ENCODE measurements at regions not wholly inside any gene's neighbourhood (a gene's known extent, or its start where the extent isn't known, plus 50 kb on each side); places are given as distances from the start of the nearest gene placed in this dataset.
"Not testable (repeated sequence)": the region's sequence is repeated elsewhere in the genome, so short reads cannot be mapped to it uniquely, and the experiment has no call there.

DNA sequence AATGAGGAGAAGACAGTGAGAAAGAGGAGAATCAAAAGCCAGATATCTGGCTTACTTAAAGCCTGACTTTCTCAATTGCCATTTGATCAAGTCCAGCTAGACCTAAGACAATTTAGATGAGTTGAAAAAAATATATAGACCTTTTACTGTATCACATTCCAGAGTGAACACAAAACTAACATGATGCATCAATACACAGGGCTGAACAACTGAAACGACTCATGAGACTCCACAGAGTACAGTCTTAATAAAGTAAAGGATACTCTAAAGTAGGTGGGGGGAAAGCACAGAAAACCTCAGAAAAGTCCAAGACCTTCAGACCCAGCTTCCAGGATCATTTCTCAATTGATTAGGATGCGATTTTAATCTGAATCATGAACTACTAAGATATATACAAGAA, 95.3 kb upstream of the OR9G4 start:
- BruUV-seq (replicated peaks): no TSS peak
- Histone ChIP-seq H3K27me3 (replicated peaks; ENCODE audit: control insufficient read depth, insufficient read depth, low read length) (no peaks in the 10 kb centered on the region), H3K4me1 (no peaks in the 10 kb centered on the region), H3K9me3 (no peaks in the 10 kb centered on the region), H3K4me3 (ENCODE audit: low read depth, low read length) (no peak overlapping the region), H3K36me3 (ENCODE audit: control insufficient read depth, insufficient read depth, low read length) (no peaks in the 10 kb centered on the region)
- Mint-ChIP-seq H3K36me3 (ENCODE audit: insufficient read depth, unreplicated experiment) (no peaks in the 10 kb centered on the region), H3K27me3 (ENCODE audit: insufficient read depth, unreplicated experiment) (peaks cover 2% of the 10 kb centered on the region), H3K27ac (ENCODE audit: unreplicated experiment) (no peak overlapping the region), H3K4me3 (ENCODE audit: unreplicated experiment) (no peak overlapping the region), H3K9me3 (ENCODE audit: unreplicated experiment) (no peaks in the 10 kb centered on the region), H3K4me1 (ENCODE audit: low read depth, unreplicated experiment) (no peaks in the 10 kb centered on the region)
- ChIA-PET CTCF (interaction anchor here (2.3 kb wide), 1 partner anchor 405 kb away, joined by 17 read pairs; no protein-coding TSS in a partner anchor), POLR2A (no interaction called here)
- TF ChIP-seq, protein P1, sequence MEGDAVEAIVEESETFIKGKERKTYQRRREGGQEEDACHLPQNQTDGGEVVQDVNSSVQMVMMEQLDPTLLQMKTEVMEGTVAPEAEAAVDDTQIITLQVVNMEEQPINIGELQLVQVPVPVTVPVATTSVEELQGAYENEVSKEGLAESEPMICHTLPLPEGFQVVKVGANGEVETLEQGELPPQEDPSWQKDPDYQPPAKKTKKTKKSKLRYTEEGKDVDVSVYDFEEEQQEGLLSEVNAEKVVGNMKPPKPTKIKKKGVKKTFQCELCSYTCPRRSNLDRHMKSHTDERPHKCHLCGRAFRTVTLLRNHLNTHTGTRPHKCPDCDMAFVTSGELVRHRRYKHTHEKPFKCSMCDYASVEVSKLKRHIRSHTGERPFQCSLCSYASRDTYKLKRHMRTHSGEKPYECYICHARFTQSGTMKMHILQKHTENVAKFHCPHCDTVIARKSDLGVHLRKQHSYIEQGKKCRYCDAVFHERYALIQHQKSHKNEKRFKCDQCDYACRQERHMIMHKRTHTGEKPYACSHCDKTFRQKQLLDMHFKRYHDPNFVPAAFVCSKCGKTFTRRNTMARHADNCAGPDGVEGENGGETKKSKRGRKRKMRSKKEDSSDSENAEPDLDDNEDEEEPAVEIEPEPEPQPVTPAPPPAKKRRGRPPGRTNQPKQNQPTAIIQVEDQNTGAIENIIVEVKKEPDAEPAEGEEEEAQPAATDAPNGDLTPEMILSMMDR (IDR thresholded peaks at IDR 0.05; ENCODE audit: insufficient read depth in 1 of 2, low read depth in 1 of 2, low read length in 1 of 2, severe bottlenecking in 1 of 2, unreplicated experiment in 1 of 2): no peak
- intact Hi-C loops (cut with micrococcal nuclease; ENCODE audit: unreplicated experiment): loop anchor here (10.0 kb wide), 1 partner anchor 161 kb away; no protein-coding TSS in a partner anchor
- DNase-seq: no peak

DNA sequence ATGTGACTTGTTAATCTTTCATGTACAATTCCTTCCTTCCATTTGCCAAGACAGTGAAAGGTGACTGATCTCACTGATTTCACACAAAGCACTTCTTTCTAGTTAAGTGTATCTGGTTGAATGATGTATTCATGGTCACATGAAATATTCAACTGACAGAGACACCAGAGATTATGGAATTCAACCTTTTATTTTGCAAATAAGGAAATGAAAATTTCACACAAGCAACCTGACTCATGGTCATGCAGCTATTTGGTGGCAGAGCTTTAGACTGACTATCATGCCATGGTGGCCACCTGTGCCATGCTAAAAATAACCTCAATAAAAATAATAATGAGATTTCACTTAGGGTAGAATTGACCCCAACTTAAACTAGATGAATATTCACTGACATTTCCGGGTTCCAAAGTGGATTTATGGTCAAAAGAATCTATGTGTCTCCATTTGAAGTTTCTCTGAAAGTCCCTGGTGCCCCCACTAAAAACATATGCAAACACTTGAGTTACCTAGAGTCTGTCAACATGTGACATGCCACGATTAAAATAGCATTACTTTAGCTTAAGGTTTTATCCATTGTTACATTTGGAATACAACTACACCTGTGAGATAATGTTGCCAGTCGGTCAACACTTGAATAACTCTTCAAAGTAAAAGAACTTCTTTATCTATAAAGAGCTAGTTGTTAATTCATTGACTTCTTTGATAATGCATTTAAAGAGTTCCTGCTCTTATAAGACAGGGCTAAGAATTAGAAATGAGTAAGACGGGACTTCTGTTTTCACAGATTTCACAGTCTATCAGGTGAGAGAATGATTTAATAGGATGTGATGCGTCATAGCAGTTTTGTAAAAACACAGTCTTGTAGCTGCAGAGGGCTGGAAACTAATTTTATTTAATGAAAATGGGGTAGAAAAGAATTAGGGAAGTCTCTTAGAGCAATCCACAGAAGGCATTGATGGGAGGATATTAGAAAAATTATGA, 94.6 kb upstream of the OR9G4 start:
- ChIA-PET POLR2A (no interaction called here), CTCF (interaction anchor here (2.3 kb wide), 1 partner anchor 406 kb away, joined by 17 read pairs; no protein-coding TSS in a partner anchor)
- BruUV-seq (replicated peaks): no TSS peak
- intact Hi-C loops (cut with micrococcal nuclease; ENCODE audit: unreplicated experiment): loop anchor here (10.0 kb wide), 1 partner anchor 162 kb away; no protein-coding TSS in a partner anchor
- TF ChIP-seq, protein P1 (IDR thresholded peaks at IDR 0.05; ENCODE audit: insufficient read depth in 1 of 2, low read depth in 1 of 2, low read length in 1 of 2, severe bottlenecking in 1 of 2, unreplicated experiment in 1 of 2): no peak
- no peaks in the 10 kb centered on the region for H3K36me3 ChIP-seq (ENCODE audit: control insufficient read depth, insufficient read depth, low read length)
- Mint-ChIP-seq H3K4me1 (ENCODE audit: low read depth, unreplicated experiment) (no peaks in the 10 kb centered on the region), H3K27ac (ENCODE audit: unreplicated experiment) (no peak overlapping the region), H3K36me3 (ENCODE audit: insufficient read depth, unreplicated experiment) (no peaks in the 10 kb centered on the region), H3K9me3 (ENCODE audit: unreplicated experiment) (no peaks in the 10 kb centered on the region), H3K4me3 (ENCODE audit: unreplicated experiment) (no peak overlapping the region), H3K27me3 (ENCODE audit: insufficient read depth, unreplicated experiment) (peaks cover 2% of the 10 kb centered on the region)
- H3K4me1 ChIP-seq: no peaks in the 10 kb centered on the region
- H3K9me3 ChIP-seq: no peaks in the 10 kb centered on the region
- no peak for DNase-seq
- no peak overlapping the region for H3K4me3 ChIP-seq (ENCODE audit: low read depth, low read length)
- no peaks in the 10 kb centered on the region for H3K27me3 ChIP-seq (replicated peaks; ENCODE audit: control insufficient read depth, insufficient read depth, low read length)

DNA sequence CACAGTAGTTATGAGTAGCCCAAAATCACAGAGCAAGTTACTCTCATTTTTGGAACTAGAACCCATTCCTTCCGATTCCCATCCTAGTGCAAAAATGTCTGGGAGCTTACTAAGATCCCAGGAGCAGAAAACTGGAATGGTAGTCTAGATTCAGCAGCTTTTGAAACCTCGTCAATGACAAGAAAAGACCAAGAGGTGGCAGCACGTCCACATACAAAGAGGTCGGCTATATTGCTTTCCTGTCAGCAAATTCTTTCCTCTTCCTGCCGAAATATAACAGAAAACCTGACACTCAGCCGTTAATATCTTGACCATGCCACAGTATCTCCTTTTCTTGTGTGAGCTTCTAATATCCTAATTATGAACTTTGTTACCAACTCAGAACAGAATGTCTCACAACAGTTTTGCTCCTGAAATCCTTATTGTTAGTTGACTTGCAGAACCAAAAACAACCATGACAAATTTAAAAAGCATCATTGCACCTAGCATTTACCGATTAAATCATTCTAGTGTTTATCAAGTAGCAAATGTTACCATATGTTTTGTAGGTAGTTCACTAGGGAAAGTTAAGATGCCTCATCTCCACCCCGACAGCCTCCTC, 92.8 kb upstream of the OR9G4 start:
- H3K9me3 ChIP-seq: no peaks in the 10 kb centered on the region
- TF ChIP-seq, protein P1 (IDR thresholded peaks at IDR 0.05; ENCODE audit: insufficient read depth in 1 of 2, low read depth in 1 of 2, low read length in 1 of 2, severe bottlenecking in 1 of 2, unreplicated experiment in 1 of 2): peak; percentile 73 to 87
- H3K27me3 ChIP-seq (replicated peaks; ENCODE audit: control insufficient read depth, insufficient read depth, low read length): no peaks in the 10 kb centered on the region
- no peaks in the 10 kb centered on the region for H3K36me3 Mint-ChIP-seq (ENCODE audit: insufficient read depth, unreplicated experiment)
- H3K27ac Mint-ChIP-seq (ENCODE audit: unreplicated experiment): no peak overlapping the region
- DNase-seq: peak; percentile 50 to 60
- no TSS peak for BruUV-seq (replicated peaks)
- ChIA-PET CTCF (interaction anchor here (0.9 to 1.9 kb wide), 4 partner anchors 248 to 422 kb away, joined by 4 to 80 read pairs (median 5); no protein-coding TSS in a partner anchor), POLR2A (no interaction called here)
- no peaks in the 10 kb centered on the region for H3K36me3 ChIP-seq (ENCODE audit: control insufficient read depth, insufficient read depth, low read length)
- H3K27me3 Mint-ChIP-seq (ENCODE audit: insufficient read depth, unreplicated experiment): peaks cover 2% of the 10 kb centered on the region
- H3K4me3 ChIP-seq (ENCODE audit: low read depth, low read length): no peak overlapping the region
- no peaks in the 10 kb centered on the region for H3K4me1 ChIP-seq
- no peak overlapping the region for H3K4me3 Mint-ChIP-seq (ENCODE audit: unreplicated experiment)
- intact Hi-C loops (cut with micrococcal nuclease; ENCODE audit: unreplicated experiment): loop anchor here (1.0 to 10.0 kb wide), 7 partner anchors 163 to 437 kb away; no protein-coding TSS in a partner anchor
- H3K4me1 Mint-ChIP-seq (ENCODE audit: low read depth, unreplicated experiment): no peaks in the 10 kb centered on the region
- H3K9me3 Mint-ChIP-seq (ENCODE audit: unreplicated experiment): no peaks in the 10 kb centered on the region

DNA sequence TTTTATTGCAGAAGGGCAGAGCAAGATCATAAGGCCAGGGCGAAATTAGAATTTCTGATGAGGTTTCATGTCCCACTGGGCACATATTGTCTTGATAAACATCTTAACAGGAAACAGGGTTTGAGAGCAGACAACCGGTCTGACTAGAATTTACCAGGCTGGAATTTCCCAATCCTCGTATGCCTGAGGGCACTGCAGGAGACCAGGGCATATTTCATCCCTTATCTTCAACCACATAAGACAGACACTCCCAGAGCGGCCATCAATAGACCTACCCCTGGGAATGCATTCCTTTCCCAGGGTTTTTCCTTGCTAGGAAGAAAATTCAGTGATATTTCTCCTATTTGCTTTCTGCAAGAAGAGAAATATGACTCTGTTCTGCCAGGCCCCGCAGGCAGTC, 78.9 kb upstream of the OR9G4 start:
- H3K36me3 ChIP-seq (ENCODE audit: control insufficient read depth, insufficient read depth, low read length); H3K36me3 Mint-ChIP-seq (ENCODE audit: insufficient read depth, unreplicated experiment); H3K27me3 Mint-ChIP-seq (ENCODE audit: insufficient read depth, unreplicated experiment); H3K4me1 ChIP-seq; H3K4me3 ChIP-seq (ENCODE audit: low read depth, low read length); H3K4me1 Mint-ChIP-seq (ENCODE audit: low read depth, unreplicated experiment); H3K4me3 Mint-ChIP-seq (ENCODE audit: unreplicated experiment); POLR2A ChIA-PET; H3K27me3 ChIP-seq (replicated peaks; ENCODE audit: control insufficient read depth, insufficient read depth, low read length); H3K27ac Mint-ChIP-seq (ENCODE audit: unreplicated experiment); CTCF ChIA-PET; BruUV-seq (replicated peaks); intact Hi-C loops (cut with micrococcal nuclease; ENCODE audit: unreplicated experiment): not testable (repeated sequence)
- H3K9me3 Mint-ChIP-seq (ENCODE audit: unreplicated experiment): peaks cover 36% of the 10 kb centered on the region
- peak in 1 of 2 experiments; percentile 17 for DNase-seq
- H3K9me3 ChIP-seq: peaks cover 15% of the 10 kb centered on the region; the same call in 1 of the 2 replicates
